Endothelial cell of umbilical vein (primary cell): ENCODE measurements at regions not wholly inside any gene's neighbourhood (a gene's known extent, or its start where the extent isn't known, plus 50 kb on each side); places are given as distances from the start of the nearest gene placed in this dataset.

Experiments
- FOS ChIP-seq: IDR thresholded peaks from 2 replicates; pipeline ENCODE4 v1.6.1; 2011; ENCODE audit warnings: mild to moderate bottlenecking, low read length, moderate library complexity, borderline replicate concordance; ENCODE audit not compliant: insufficient read depth
- POLR2AphosphoS5 ChIP-seq: IDR thresholded peaks from 2 replicates; pipeline ENCODE4 v1.6.1; 2012; ENCODE audit warnings: low read depth, mild to moderate bottlenecking, control low read depth, low read length, moderate library complexity; ENCODE audit not compliant: insufficient read depth
- TF ChIP-seq, protein P1 (sequence below), 2 donors: IDR thresholded peaks; 1 replicate in 1 of 2; 2 replicates in 1 of 2; pipeline ENCODE4 v1.5.1; 2011; ENCODE audit warnings: low read length in 2 of 2, mild to moderate bottlenecking in 2 of 2, moderate library complexity in 2 of 2, control low read depth in 1 of 2, inconsistent platforms in 1 of 2, low read depth in 1 of 2; ENCODE audit not compliant: insufficient read depth in 1 of 2; ENCODE audit errors: extremely low read depth in 1 of 2
- TF ChIP-seq, protein P2 (sequence below): IDR thresholded peaks from 2 replicates; pipeline ENCODE4 v1.6.1; 2011; ENCODE audit not compliant: insufficient read depth, insufficient read length

DNA sequence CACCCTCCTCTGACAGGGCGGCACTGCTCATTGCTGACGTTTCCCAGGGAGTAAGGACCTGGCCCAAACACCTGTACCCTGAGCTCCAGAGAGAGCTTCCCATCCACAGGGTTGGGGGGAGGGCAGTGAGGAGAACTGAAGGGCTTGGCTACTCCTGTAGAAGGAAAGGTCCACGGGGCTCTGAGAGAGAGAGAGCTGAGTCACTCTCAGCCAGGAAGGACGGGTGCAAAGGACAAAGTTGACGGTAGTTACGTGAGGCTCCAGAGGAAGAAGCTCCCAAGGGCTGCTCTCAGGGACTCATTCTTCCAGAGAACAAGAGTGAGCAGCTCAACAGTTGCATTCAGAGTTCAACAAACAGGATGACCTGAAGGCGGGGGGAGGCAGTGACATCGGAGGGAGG lies 852.5 kb downstream of the GALR1 start:
- TF ChIP-seq, protein P1, sequence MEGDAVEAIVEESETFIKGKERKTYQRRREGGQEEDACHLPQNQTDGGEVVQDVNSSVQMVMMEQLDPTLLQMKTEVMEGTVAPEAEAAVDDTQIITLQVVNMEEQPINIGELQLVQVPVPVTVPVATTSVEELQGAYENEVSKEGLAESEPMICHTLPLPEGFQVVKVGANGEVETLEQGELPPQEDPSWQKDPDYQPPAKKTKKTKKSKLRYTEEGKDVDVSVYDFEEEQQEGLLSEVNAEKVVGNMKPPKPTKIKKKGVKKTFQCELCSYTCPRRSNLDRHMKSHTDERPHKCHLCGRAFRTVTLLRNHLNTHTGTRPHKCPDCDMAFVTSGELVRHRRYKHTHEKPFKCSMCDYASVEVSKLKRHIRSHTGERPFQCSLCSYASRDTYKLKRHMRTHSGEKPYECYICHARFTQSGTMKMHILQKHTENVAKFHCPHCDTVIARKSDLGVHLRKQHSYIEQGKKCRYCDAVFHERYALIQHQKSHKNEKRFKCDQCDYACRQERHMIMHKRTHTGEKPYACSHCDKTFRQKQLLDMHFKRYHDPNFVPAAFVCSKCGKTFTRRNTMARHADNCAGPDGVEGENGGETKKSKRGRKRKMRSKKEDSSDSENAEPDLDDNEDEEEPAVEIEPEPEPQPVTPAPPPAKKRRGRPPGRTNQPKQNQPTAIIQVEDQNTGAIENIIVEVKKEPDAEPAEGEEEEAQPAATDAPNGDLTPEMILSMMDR (IDR thresholded peaks at IDR 0.05; ENCODE audit: extremely low read depth in 1 of 2, insufficient read depth in 1 of 2, low read depth in 1 of 2, low read length in 2 of 2) = no peak
- no peak for TF ChIP-seq POLR2AphosphoS5
- TF ChIP-seq, protein P2, sequence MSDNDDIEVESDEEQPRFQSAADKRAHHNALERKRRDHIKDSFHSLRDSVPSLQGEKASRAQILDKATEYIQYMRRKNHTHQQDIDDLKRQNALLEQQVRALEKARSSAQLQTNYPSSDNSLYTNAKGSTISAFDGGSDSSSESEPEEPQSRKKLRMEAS = no peak
- TF ChIP-seq FOS = no peak
